Suprapubic skin (tissue), 3 donors: ENCODE measurements at regions not wholly inside any gene's neighbourhood (a gene's known extent, or its start where the extent isn't known, plus 50 kb on each side); places are given as distances from the start of the nearest gene placed in this dataset.

Source experiments
- POLR2AphosphoS5 ChIP-seq, 3 donors: sonication (generic); formaldehyde crosslinking; IDR thresholded peaks; one replicate each; pipeline ENCODE4 v1.6.1; 2017; ENCODE audit warnings: antibody characterized with exemption in 3 of 3
- TF ChIP-seq, protein P1 (sequence below), 2 donors: fragments of 200-600 bp in 1 of 2; fragments of 450-650 bp in 1 of 2; sonication (generic) in 1 of 2; IDR thresholded peaks; one replicate each; pipeline ENCODE4 v1.5.1; 2016 to 2019; ENCODE audit warnings: antibody characterized with exemption in 2 of 2, mild to moderate bottlenecking in 1 of 2, moderate library complexity in 1 of 2

DNA sequence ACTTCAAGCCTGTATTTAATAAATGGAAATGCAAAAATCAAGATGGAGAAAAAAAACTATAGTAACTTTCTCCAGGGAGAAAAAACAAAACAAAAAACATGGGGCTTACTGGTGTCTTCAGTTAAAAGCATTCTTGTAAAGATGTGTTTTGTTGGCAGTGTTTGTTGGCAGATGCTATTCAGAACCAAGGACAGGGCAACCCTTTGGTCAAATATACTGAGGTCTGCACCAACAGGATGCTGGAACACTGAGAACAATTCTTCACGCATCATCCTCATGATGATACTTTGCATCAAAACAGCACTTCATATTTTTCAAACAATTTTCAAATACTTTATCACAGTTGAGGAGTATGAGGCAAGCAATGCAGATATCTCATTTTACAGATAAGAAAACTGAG, 63.7 kb upstream of the CBLN4 start:
- TF ChIP-seq POLR2AphosphoS5 (IDR thresholded peaks at IDR 0.05) = no peak
- TF ChIP-seq, protein P1, sequence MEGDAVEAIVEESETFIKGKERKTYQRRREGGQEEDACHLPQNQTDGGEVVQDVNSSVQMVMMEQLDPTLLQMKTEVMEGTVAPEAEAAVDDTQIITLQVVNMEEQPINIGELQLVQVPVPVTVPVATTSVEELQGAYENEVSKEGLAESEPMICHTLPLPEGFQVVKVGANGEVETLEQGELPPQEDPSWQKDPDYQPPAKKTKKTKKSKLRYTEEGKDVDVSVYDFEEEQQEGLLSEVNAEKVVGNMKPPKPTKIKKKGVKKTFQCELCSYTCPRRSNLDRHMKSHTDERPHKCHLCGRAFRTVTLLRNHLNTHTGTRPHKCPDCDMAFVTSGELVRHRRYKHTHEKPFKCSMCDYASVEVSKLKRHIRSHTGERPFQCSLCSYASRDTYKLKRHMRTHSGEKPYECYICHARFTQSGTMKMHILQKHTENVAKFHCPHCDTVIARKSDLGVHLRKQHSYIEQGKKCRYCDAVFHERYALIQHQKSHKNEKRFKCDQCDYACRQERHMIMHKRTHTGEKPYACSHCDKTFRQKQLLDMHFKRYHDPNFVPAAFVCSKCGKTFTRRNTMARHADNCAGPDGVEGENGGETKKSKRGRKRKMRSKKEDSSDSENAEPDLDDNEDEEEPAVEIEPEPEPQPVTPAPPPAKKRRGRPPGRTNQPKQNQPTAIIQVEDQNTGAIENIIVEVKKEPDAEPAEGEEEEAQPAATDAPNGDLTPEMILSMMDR (IDR thresholded peaks at IDR 0.05) = no peak
